Activated B cell treated with CpG ODN at 0.5 μM for 24 hours (primary cell): ENCODE measurements at regions not wholly inside any gene's neighbourhood (a gene's known extent, or its start where the extent isn't known, plus 50 kb on each side); places are given as distances from the start of the nearest gene placed in this dataset.

ENCODE experiments used
- ATAC-seq: fragments of 200-7000 bp; cut with Tn5 transposase; one replicate; pipeline ENCODE4 v1.10.0; 2021; ENCODE audit warnings: low read depth, mild to moderate bottlenecking, moderate library complexity
- CTCF ChIA-PET: fragments of 350-600 bp; sonication (Branson Sonifier 250); formaldehyde crosslinking; loops from one replicate; lab custom pipeline; 2021; ENCODE audit warnings: antibody characterized with exemption; lab: Charles Lee
- POLR2A ChIA-PET: fragments of 350-600 bp; sonication (Branson Sonifier 250); formaldehyde crosslinking; loops from one replicate; lab custom pipeline; 2021; ENCODE audit warnings: antibody characterized with exemption; lab: Charles Lee
- DNase-seq: peaks from one replicate; pipeline ENCODE4 v3.0.0; 2022
- H3K27ac Mint-ChIP-seq: one replicate; pipeline ENCODE4 v1.8.0; 2020; ENCODE audit warnings: mixed read lengths
- H3K27me3 Mint-ChIP-seq: one replicate; pipeline ENCODE4 v1.8.0; 2021; ENCODE audit warnings: mixed read lengths
- H3K36me3 Mint-ChIP-seq: one replicate; pipeline ENCODE4 v1.8.0; 2021; ENCODE audit warnings: low read depth, mixed read lengths
- H3K4me1 Mint-ChIP-seq: one replicate; pipeline ENCODE4 v1.8.0; 2021; ENCODE audit warnings: mixed read lengths
- H3K4me3 Mint-ChIP-seq: one replicate; pipeline ENCODE4 v1.8.0; 2020; ENCODE audit warnings: mild to moderate bottlenecking, mixed read lengths
- H3K9me3 Mint-ChIP-seq: one replicate; pipeline ENCODE4 v1.8.0; 2020; ENCODE audit warnings: mixed read lengths
- CTCF ChIP-seq: fragments of 200-600 bp; IDR thresholded peaks from one replicate; pipeline ENCODE4 v1.8.0; 2022; ENCODE audit warnings: antibody characterized with exemption, mild to moderate bottlenecking
- intact Hi-C: fragments of 100-400 bp; cut with micrococcal nuclease; formaldehyde crosslinking; loops from one replicate; pipeline ENCODE4 v1.15.1; 2024

GRCh38 chr6:117174835-117175360 is 90.5 kb upstream of the VGLL2 start:
- POLR2A ChIA-PET, result no interaction called here
- H3K27me3 Mint-ChIP-seq, result no peaks in the 10 kb centered on the region
- intact Hi-C loops, result no loop called here
- CTCF ChIA-PET, result no interaction called here
- no peak for ATAC-seq
- DNase-seq, result no peak
- peaks cover 10% of the 10 kb centered on the region for H3K9me3 Mint-ChIP-seq
- no peak overlapping the region for H3K4me3 Mint-ChIP-seq
- H3K27ac Mint-ChIP-seq, result no peak overlapping the region
- no peaks in the 10 kb centered on the region for H3K4me1 Mint-ChIP-seq
- TF ChIP-seq CTCF, result no peak
- H3K36me3 Mint-ChIP-seq, result no peaks in the 10 kb centered on the region

GRCh38 chr6:117188627-117189201 is 76.6 kb upstream of the VGLL2 start:
- Mint-ChIP-seq H3K27ac (no peak overlapping the region), H3K36me3 (no peaks in the 10 kb centered on the region), H3K27me3 (no peaks in the 10 kb centered on the region), H3K4me3 (no peak overlapping the region), H3K4me1 (no peaks in the 10 kb centered on the region), H3K9me3 (no peaks in the 10 kb centered on the region)
- DNase-seq, result no peak
- TF ChIP-seq CTCF, result no peak
- no peak for ATAC-seq
- ChIA-PET CTCF (no interaction called here), POLR2A (no interaction called here)
- intact Hi-C loops, result no loop called here

GRCh38 chr6:117191009-117191408 is 74.3 kb upstream of the VGLL2 start:
- CTCF ChIA-PET, result no interaction called here
- Mint-ChIP-seq H3K9me3 (no peaks in the 10 kb centered on the region), H3K27me3 (no peaks in the 10 kb centered on the region), H3K27ac (no peak overlapping the region), H3K4me1 (no peaks in the 10 kb centered on the region), H3K36me3 (no peaks in the 10 kb centered on the region), H3K4me3 (no peak overlapping the region)
- no peak for ATAC-seq
- intact Hi-C loops, result no loop called here
- POLR2A ChIA-PET, result no interaction called here
- no peak for TF ChIP-seq CTCF
- DNase-seq, result no peak

- DNase-seq, result no peak
- Mint-ChIP-seq H3K9me3 (no peaks in the 10 kb centered on the region), H3K4me3 (no peak overlapping the region), H3K27me3 (no peaks in the 10 kb centered on the region), H3K27ac (no peak overlapping the region), H3K4me1 (no peaks in the 10 kb centered on the region), H3K36me3 (no peaks in the 10 kb centered on the region)
- ChIA-PET CTCF (no interaction called here), POLR2A (no interaction called here)
- no peak for ATAC-seq
- intact Hi-C loops, result no loop called here
- TF ChIP-seq CTCF, result no peak
Measured at GRCh38 chr6:117191448-117191847, 73.9 kb upstream of the VGLL2 start.

GRCh38 chr6:117194271-117194670 is 71.1 kb upstream of the VGLL2 start:
- Mint-ChIP-seq H3K4me1 (no peaks in the 10 kb centered on the region), H3K27ac (no peak overlapping the region), H3K9me3 (no peaks in the 10 kb centered on the region), H3K4me3 (no peak overlapping the region), H3K36me3 (no peaks in the 10 kb centered on the region), H3K27me3 (no peaks in the 10 kb centered on the region)
- TF ChIP-seq CTCF, result no peak
- ChIA-PET CTCF (no interaction called here), POLR2A (interaction anchor here (0.5 kb wide), 1 partner anchor 416 kb away, joined by 3 read pairs; no protein-coding TSS in a partner anchor)
- intact Hi-C loops, result no loop called here
- ATAC-seq, result no peak
- DNase-seq, result no peak
